ENCODE measurements at regions not wholly inside any gene's neighbourhood (a gene's known extent, or its start where the extent isn't known, plus 50 kb on each side); places are given as distances from the start of the nearest gene placed in this dataset.
"Not testable (repeated sequence)": the region's sequence is repeated elsewhere in the genome, so short reads cannot be mapped to it uniquely, and the experiment has no call there.

GRCh38 chr18:14223919-14224318 is 91.7 kb upstream of the ZNF519 start:
- DNase-seq; H3K4me1 ChIP-seq; H3K27me3 ChIP-seq; intact Hi-C loops (cut with DNase I); H3K27ac ChIP-seq; H3K9me3 ChIP-seq; H3K4me3 ChIP-seq; H3K36me3 ChIP-seq; ATAC-seq: not testable (repeated sequence)
- 83 to 99% (median 96%) methylated on average over 3 to 16 of the region's 16 CpGs for WGBS, 4 donors

- H3K4me1 ChIP-seq; DNase-seq; H3K9me3 ChIP-seq; H3K27ac ChIP-seq; H3K36me3 ChIP-seq; intact Hi-C loops (cut with DNase I); H3K27me3 ChIP-seq; ATAC-seq; H3K4me3 ChIP-seq: not testable (repeated sequence)
- WGBS, 4 donors, result 93 to 97% (median 96%) methylated on average over 17 to 31 of the region's 31 CpGs
Measured at GRCh38 chr18:14223231-14223822, 91.1 kb upstream of the ZNF519 start.

GRCh38 chr18:14222354-14223221 is 90.4 kb upstream of the ZNF519 start:
- intact Hi-C loops (cut with DNase I); H3K4me1 ChIP-seq; DNase-seq; H3K9me3 ChIP-seq; H3K27me3 ChIP-seq; ATAC-seq; H3K4me3 ChIP-seq; H3K27ac ChIP-seq; H3K36me3 ChIP-seq: not testable (repeated sequence)
- WGBS, 4 donors, result 91 to 96% (median 93%) methylated on average over 23 to 31 of the region's 31 CpGs

- H3K36me3 ChIP-seq, result no peaks in the 10 kb centered on the region
- H3K4me3 ChIP-seq, result no peak overlapping the region
- TF ChIP-seq CTCF (IDR thresholded peaks at IDR 0.05), result no peak
- H3K9me3 ChIP-seq, result peaks cover 0 to 8% (median 0%) of the 10 kb centered on the region in 12 donors
- WGBS, 4 donors, result 86 to 94% (median 91%) methylated on average over 14 of the region's 14 CpGs
- intact Hi-C loops (cut with DNase I), result no loop called here
- no peaks in the 10 kb centered on the region for H3K27me3 ChIP-seq
- no peak overlapping the region for H3K27ac ChIP-seq
- no peaks in the 10 kb centered on the region for H3K4me1 ChIP-seq
- DNase-seq, result no peak
- ATAC-seq, result no peak
Measured at GRCh38 chr18:14221689-14222088, 89.5 kb upstream of the ZNF519 start.

- H3K27ac ChIP-seq; DNase-seq; H3K27me3 ChIP-seq; H3K4me3 ChIP-seq; H3K4me1 ChIP-seq; H3K9me3 ChIP-seq; H3K36me3 ChIP-seq; ATAC-seq; intact Hi-C loops (cut with DNase I): not testable (repeated sequence)
Measured at GRCh38 chr18:14215952-14216351, 83.7 kb upstream of the ZNF519 start.

GRCh38 chr18:14203424-14203823 is 71.2 kb upstream of the ZNF519 start:
- ATAC-seq; intact Hi-C loops (cut with DNase I); H3K9me3 ChIP-seq; H3K27ac ChIP-seq; H3K27me3 ChIP-seq; H3K4me1 ChIP-seq; H3K4me3 ChIP-seq; H3K36me3 ChIP-seq; DNase-seq: not testable (repeated sequence)
- 57 to 83% (median 68%) methylated on average over 2 of the region's 2 CpGs for WGBS, 4 donors

- H3K4me3 ChIP-seq; DNase-seq; H3K36me3 ChIP-seq; H3K4me1 ChIP-seq; H3K9me3 ChIP-seq; ATAC-seq; intact Hi-C loops (cut with DNase I); H3K27me3 ChIP-seq; H3K27ac ChIP-seq: not testable (repeated sequence)
- WGBS, 4 donors, result 87 to 96% (median 93%) methylated on average over 3 of the region's 3 CpGs
Measured at GRCh38 chr18:14190776-14191442, 58.7 kb upstream of the ZNF519 start.
